Mesodermal cell (in vitro differentiated cells): ENCODE measurements at regions not wholly inside any gene's neighbourhood (a gene's known extent, or its start where the extent isn't known, plus 50 kb on each side); places are given as distances from the start of the nearest gene placed in this dataset.
"Not testable (repeated sequence)": the region's sequence is repeated elsewhere in the genome, so short reads cannot be mapped to it uniquely, and the experiment has no call there.

Source experiments
- H3K27ac ChIP-seq: 2 replicates; pipeline ENCODE4 v1.7.0; 2013; ENCODE audit warnings: mild to moderate bottlenecking, low read depth, low read length, moderate library complexity; ENCODE audit not compliant: severe bottlenecking
- H3K36me3 ChIP-seq: 2 replicates; pipeline ENCODE4 v1.7.1; 2013; ENCODE audit warnings: mild to moderate bottlenecking, low read length, moderate library complexity; ENCODE audit not compliant: control insufficient read depth, insufficient read depth
- H3K4me1 ChIP-seq: one replicate; pipeline ENCODE4 v1.7.1; 2013; ENCODE audit warnings: mild to moderate bottlenecking, low read length; ENCODE audit not compliant: insufficient read depth, control insufficient read depth, poor library complexity, severe bottlenecking
- H3K4me3 ChIP-seq: 2 replicates; pipeline ENCODE4 v1.7.0; 2013; ENCODE audit warnings: low read length, control low read depth, mild to moderate bottlenecking; ENCODE audit not compliant: insufficient read depth, poor library complexity, severe bottlenecking; ENCODE audit errors: extremely low read depth
- H3K9me3 ChIP-seq: 2 replicates; pipeline ENCODE4 v1.7.1; 2013; ENCODE audit warnings: mild to moderate bottlenecking, low read length, moderate library complexity; ENCODE audit not compliant: control insufficient read depth
- WGBS, 2 experiments: methylation state at CpG; one replicate each; pipeline ENCODE4 v1.1.5; 2013; ENCODE audit warnings: missing lambda C conversion rate in 2 of 2; ENCODE audit not compliant: insufficient coverage in 2 of 2; 5-methylcytosine and 5-hydroxymethylcytosine counted together

DNA sequence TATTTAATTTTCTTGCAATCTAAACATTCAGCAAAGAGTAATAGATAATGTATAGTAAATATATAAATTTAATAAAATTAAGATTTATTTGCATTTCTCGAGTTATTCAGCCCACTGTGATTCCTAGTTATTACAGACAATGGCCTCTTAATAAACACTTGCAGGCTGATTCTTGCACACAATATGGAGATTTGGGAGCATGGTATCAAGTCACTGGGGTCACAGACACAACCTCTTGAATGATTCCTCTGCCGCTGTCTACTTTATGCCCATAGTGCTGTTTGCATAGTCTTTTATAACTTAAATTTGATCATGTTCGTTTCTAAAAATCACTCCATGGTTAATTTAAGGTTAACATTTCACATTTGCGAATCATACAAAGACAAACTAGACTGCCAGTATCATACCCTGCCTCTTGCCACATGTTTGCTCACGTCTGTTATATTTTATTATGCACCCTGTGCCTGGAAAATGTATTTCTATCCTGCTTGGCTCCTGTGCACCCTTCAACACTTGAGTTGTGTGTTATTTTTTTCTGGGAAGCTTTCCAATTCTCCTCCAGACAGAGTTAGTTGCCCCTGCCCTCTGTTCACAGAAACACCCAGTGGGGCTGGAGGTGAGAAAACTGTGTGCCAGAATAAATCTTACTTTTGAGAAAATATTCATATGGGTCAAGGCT, 206.3 kb upstream of the ROBO1 start:
- Histone ChIP-seq H3K4me1 (no peaks in the 10 kb centered on the region), H3K9me3 (no peaks in the 10 kb centered on the region), H3K36me3 (no peaks in the 10 kb centered on the region), H3K4me3 (no peak overlapping the region), H3K27ac (no peak overlapping the region)
- WGBS, 2 experiments = 83 to 100% methylated on average over 1 to 2 of the region's 5 CpGs

DNA sequence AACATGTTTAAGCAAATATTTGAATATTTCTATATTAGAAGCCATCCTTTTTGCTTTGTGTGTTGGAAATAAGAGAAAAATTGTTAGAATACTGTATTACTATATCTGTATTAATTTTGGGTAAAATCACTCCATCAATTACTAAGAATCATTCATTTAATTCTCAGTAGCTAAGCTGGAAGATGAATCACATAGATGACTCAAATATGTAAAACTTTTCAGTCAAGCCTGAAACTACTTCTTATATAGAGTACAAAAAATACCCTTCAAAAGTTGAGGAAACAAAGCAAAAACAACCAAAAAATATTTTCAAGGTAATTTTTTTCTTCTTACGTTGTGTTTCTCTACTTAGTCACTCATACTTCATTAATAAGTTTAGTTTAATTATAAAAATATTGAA, 205.7 kb upstream of the ROBO1 start:
- WGBS, 2 experiments = no CpG with 5 or more reads among the region's 1 CpG
- Histone ChIP-seq H3K4me1 (no peaks in the 10 kb centered on the region), H3K4me3 (no peak overlapping the region), H3K9me3 (no peaks in the 10 kb centered on the region), H3K27ac (no peak overlapping the region), H3K36me3 (no peaks in the 10 kb centered on the region)

DNA sequence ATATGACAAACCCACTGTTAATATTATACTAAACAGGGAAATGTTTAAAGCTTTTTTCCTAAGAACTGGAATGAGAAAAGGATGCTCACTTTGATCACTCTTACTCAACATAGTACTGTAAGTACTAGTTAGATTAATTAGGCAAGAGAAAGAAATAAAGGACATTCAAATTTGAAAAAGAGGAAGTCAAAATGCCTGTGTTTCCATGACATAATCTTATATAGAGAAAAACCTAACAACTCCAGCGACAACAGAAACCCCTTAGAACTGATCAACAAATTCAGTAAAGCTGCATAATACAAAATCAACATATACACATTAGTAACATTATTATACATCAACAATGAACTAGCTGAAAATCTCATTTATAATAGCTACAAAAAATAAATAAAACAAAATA, 200.6 kb upstream of the ROBO1 start:
- no peak overlapping the region for H3K4me3 ChIP-seq
- WGBS, 2 experiments = no CpG with 5 or more reads among the region's 1 CpG

DNA sequence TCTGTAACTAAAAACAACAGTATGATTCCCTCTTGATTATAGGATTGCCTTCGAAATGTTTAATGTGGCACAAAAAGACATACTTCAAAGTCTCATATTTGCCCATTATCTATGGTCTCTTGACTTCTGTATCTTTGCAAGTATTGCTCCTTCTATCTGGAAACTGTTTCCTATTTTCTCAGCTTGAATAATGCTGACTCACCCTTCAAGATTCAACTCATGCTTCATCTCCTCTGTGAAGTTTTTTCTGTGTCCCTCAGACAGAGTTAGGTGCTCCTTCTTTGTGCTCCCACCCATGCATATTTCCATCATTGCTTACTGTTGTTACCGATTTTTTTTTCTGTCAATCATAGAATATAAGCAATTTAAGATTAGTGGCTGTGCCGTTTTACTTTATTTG, 192.8 kb upstream of the ROBO1 start:
- H3K9me3 ChIP-seq = no peaks in the 10 kb centered on the region
- H3K4me1 ChIP-seq = no peaks in the 10 kb centered on the region
- H3K27ac ChIP-seq = no peak overlapping the region
- no peak overlapping the region for H3K4me3 ChIP-seq
- WGBS, 2 experiments = 67% methylated on average over 1 of the region's 3 CpGs; no CpG with 5 or more reads in 1 of the 2 experiments
- H3K36me3 ChIP-seq = no peaks in the 10 kb centered on the region

More for the DNA sequence above, 200.6 kb upstream of the ROBO1 start:
- Histone ChIP-seq H3K4me1 (no peaks in the 10 kb centered on the region), H3K9me3 (no peaks in the 10 kb centered on the region), H3K27ac (no peak overlapping the region), H3K36me3 (no peaks in the 10 kb centered on the region)

DNA sequence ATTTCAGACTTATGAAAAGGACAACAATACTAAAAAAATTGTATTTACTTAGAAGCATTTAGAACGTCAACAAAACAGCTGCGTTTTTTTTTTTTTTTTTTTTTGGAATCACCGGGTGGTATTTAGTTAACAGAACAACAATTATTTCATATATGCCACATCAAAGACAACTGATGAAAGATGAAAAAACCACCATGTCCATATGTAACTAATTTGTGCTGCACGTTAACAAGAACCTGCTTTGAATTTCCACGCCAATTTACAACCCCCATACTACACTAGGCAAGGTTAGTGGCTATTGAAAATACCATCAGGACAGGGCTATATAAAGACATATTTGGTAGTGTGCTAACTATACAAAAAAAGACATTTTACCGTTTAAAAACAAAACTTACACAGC, 189.3 kb upstream of the ROBO1 start:
- 93% methylated on average over 2 of the region's 6 CpGs; no CpG with 5 or more reads in 1 of the 2 experiments for WGBS, 2 experiments
- H3K36me3 ChIP-seq = no peaks in the 10 kb centered on the region
- H3K27ac ChIP-seq = no peak overlapping the region

DNA sequence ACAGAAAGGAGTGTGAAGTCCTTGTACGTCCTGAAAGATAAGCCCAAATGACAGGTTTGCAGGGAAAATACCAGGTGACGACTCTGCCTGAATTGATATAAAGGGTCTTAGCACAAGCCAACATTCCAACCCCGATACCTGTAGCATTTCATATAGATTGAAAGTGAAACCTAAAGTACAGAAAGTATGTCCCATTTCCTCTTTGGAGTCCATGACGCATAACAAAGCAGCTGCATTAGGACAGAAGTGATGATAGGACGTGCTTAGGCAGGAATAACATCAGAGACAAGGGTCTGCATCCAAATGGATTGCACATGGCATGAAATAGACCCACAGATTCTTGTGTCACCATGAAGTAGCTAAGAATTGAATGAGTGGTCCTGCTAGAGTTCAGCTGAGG, 187.0 kb upstream of the ROBO1 start:
- Histone ChIP-seq H3K4me3 (no peak overlapping the region), H3K36me3 (no peaks in the 10 kb centered on the region), H3K9me3 (no peaks in the 10 kb centered on the region), H3K27ac (no peak overlapping the region), H3K4me1 (no peaks in the 10 kb centered on the region)
- WGBS, 2 experiments = 92 to 100% methylated on average over 2 to 3 of the region's 5 CpGs

More for the DNA sequence above, 189.3 kb upstream of the ROBO1 start:
- Histone ChIP-seq H3K4me3 (no peak overlapping the region), H3K9me3 (no peaks in the 10 kb centered on the region), H3K4me1 (no peaks in the 10 kb centered on the region)

DNA sequence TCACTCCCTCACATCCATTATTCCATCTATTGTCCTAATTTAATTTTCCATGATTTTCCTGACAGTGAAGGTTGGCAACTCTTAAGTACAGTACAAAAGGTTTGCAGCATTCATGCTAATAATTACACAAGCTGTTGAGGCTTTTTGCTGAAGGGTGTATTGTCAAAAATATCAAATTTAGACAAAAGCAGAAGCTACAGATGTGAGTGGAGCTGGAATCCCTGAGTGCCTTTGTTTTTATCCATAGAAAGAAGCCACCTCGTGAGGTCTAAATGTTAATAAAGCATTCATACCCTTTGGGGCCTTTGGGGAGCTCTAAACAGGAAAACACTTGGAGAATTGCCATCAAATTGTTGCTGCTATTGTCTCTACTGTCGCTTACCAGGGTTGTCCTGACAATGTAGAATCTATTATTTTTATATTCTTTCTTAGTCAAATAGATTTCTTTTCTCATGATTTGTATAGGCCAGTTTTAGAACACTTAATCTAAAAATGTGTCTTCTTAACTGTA, 185.8 kb upstream of the ROBO1 start:
- Histone ChIP-seq H3K36me3 (no peaks in the 10 kb centered on the region), H3K4me3 (no peak overlapping the region), H3K9me3 (no peaks in the 10 kb centered on the region), H3K27ac (no peak overlapping the region), H3K4me1 (no peaks in the 10 kb centered on the region)
- 40% methylated on average over 1 of the region's 2 CpGs; no CpG with 5 or more reads in 1 of the 2 experiments for WGBS, 2 experiments

DNA sequence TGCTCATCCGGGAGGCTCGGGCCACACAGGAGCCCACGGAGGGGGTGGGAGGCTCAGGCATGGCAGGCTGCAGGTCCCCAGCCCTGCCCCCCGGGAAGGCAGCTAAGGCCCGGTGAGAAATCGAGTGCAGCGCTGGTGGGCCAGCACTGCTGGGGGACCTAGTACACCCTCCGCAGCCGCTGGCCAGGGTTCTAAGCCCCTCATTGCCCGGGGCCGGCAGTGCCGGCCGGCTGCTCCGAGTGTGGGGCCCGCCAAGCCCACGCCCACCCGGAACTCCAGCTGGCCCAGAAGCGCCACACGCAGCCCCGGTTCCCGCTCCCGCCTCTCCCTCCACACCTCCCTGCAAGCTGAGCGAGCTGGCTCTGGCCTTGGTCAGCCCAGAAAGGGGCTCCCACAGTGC, 183.6 kb upstream of the ROBO1 start:
- not testable (repeated sequence) for H3K4me1 ChIP-seq
- 86 to 91% methylated on average over 7 to 19 of the region's 23 CpGs for WGBS, 2 experiments

DNA sequence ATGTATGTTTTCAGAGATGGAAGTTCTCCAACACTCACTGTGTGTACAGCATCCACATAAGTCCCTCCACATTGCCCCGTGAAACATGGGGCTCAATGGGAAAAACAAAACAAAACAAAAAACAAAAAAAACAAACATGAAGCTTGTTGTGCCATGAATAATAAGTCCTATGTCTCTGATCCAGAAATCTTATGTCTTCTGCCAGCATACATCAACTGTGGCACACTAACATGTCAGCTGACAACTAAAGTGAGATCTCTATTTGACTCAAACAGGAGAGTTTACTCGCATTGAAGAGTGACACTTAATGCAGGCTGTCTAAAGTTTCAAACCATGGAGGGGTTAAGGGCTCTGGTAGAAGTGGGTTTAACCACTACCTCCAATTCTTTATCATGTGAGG, 180.2 kb upstream of the ROBO1 start:
- Histone ChIP-seq H3K27ac (no peak overlapping the region), H3K9me3 (peaks cover 3% of the 10 kb centered on the region), H3K4me3 (no peak overlapping the region), H3K4me1 (no peaks in the 10 kb centered on the region), H3K36me3 (no peaks in the 10 kb centered on the region)
- WGBS, 2 experiments = 100% methylated on average over 1 of the region's 2 CpGs; no CpG with 5 or more reads in 1 of the 2 experiments

More for the DNA sequence above, 183.6 kb upstream of the ROBO1 start:
- H3K9me3 ChIP-seq, H3K36me3 ChIP-seq, H3K27ac ChIP-seq, H3K4me3 ChIP-seq: not testable (repeated sequence)

DNA sequence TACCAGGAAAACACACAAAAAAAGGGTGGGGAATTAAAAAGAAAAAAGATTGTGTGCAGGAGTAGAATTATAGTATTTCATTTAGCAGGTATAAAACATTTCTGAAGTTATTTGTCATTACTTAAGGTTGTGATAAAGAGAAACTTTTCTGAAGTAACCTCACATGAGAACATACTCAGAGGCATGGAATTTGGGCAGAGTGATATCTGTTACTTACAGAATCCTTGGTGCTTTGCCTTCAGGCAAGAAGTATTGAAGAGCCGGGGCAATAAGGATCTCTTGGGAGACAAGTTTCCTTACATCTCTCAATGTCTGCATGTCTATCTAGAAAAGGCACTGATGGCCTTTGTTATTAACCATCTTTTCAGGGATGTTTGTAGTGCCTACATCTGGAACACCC, 179.7 kb upstream of the ROBO1 start:
- Histone ChIP-seq H3K4me3 (no peak overlapping the region), H3K27ac (no peak overlapping the region), H3K36me3 (no peaks in the 10 kb centered on the region), H3K4me1 (no peaks in the 10 kb centered on the region), H3K9me3 (peaks cover 3% of the 10 kb centered on the region)
- WGBS, 2 experiments = 100% methylated on average over 1 of the region's 1 CpG

DNA sequence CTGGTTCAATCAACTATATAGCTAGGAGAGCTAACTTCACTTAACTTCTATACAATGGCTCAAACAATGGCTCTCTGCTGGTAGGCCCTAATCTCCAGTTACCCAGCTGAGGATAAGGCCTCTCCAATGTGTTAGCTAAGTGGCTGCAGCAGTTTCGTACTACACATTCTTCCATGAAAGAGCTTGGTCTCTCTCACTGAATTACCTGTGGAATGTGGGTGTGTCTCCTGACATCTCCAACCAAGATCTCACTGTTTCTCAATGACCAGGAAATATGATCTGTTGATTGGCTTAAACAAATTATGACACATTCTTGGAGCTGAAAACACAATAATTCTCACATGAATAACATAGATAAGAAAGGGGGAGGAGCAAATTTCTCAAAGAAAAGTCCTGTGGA, 169.8 kb upstream of the ROBO1 start:
- Histone ChIP-seq H3K27ac (no peak overlapping the region), H3K36me3 (no peaks in the 10 kb centered on the region), H3K4me3 (no peak overlapping the region), H3K9me3 (no peaks in the 10 kb centered on the region), H3K4me1 (no peaks in the 10 kb centered on the region)
- 40% methylated on average over 1 of the region's 1 CpG; no CpG with 5 or more reads in 1 of the 2 experiments for WGBS, 2 experiments
